CD4-positive, alpha-beta T cell treated with Interleukin-12 subunit alpha and Interleukin-12 subunit beta, for 1 hour (primary cell): ENCODE measurements at regions not wholly inside any gene's neighbourhood (a gene's known extent, or its start where the extent isn't known, plus 50 kb on each side); places are given as distances from the start of the nearest gene placed in this dataset.

Source experiments
- DNase-seq: peaks from one replicate; pipeline ENCODE4 v3.0.0-alpha.2; 2020

DNA sequence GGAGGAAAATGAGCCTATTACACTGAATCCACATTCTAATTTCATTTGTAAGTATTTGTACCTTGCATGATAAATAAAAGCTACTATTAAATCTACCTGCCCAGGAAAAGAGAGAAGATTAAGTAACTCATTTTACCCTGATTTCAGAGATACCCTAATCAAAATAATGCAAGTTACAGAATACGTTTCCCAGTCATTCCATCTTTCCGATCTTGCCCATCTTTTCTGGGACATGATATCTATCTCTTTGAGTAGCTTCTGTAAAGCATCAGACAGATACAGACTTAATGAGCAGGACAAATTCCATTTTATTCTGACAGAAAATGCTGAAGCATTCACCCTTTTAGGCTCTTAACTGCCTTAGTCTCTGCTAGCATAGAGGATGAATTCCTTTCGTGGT lies 56.6 kb downstream of the SPRY2 start:
- no peak for DNase-seq

GRCh38 chr13:80278706-80279105 lies 62.2 kb downstream of the SPRY2 start:
- no peak for DNase-seq

GRCh38 chr13:80276371-80277289 lies 64.3 kb downstream of the SPRY2 start:
- no peak for DNase-seq

- no peak for DNase-seq
Observed at GRCh38 chr13:80274643-80275042, 66.3 kb downstream of the SPRY2 start.

DNA sequence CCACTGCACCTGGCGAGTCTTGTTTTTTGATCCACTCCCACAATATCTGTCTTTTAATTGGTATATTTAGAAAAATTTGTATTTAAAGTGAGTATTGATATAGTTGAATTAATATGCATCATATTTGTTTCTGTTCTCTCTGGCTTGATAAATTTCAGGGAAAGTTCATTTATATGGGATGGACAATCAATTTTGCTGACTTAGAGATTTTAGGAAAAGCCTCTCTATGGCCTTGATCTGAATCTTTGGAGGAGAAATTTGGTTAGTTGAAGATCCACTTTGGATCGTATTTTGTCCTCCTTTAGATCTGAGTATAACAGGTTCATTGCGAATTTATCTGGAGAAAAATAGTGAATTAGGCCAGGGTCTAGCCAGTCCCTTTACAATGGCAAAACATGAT lies 67.2 kb downstream of the SPRY2 start:
- DNase-seq = no peak

- DNase-seq = no peak
Observed at GRCh38 chr13:80265348-80265747, 75.6 kb downstream of the SPRY2 start.

- DNase-seq = no peak
Observed at GRCh38 chr13:80263745-80264513, 77.0 kb downstream of the SPRY2 start.

- no peak for DNase-seq
Observed at GRCh38 chr13:80262051-80262695, 78.8 kb downstream of the SPRY2 start.

DNA sequence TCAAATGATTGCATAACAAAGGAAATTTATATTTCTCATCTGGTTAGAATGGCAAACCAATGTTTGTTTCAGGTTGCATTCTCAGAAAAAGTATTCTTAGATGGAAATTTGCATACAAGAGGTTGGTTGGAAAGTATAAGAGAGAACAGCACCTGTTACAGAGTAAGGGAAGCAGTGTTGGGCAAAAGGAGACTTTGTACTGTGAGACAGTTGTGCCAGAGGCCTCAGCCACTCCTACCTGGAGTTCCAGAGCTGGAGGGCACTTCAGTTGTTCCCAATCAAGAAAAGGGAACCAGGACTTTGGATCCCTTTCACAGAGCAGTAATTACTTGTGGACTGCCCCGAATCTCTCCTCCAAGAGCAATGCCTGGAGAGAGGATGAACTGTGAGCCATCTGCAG lies 81.8 kb downstream of the SPRY2 start:
- no peak for DNase-seq

- no peak for DNase-seq
Observed at GRCh38 chr13:80256352-80256932, 84.5 kb downstream of the SPRY2 start.

- DNase-seq = no peak
Observed at GRCh38 chr13:80255946-80256345, 85.0 kb downstream of the SPRY2 start.

- no peak for DNase-seq
Observed at GRCh38 chr13:80251403-80251802, 89.5 kb downstream of the SPRY2 start.

DNA sequence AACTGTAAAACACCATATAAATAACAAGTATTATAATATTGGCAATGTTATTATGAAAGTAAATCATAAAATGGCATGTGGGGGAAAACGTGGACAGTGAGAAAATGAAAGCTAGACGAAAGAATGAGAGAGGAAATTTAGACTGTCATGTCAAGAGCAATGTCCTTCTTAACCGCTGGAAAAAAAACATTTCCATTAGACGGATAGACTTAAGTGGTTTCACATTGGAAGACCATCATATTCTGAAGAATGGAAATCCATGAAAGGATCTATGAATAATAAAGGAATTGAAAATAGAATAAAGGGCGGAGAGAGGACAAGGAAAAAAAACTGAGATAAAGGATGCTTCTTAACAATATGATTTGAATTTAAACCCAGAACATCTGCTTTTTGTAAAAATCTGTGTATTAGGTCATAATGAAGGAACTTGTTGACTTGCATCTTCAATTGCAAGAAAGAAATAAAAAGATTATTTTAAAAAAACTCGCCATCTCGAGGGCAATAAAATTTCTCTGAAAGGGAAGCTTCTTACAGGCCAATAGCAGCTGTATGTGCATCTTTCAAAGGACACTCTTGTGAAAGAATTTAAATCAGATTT lies 90.6 kb downstream of the SPRY2 start:
- DNase-seq = no peak

DNA sequence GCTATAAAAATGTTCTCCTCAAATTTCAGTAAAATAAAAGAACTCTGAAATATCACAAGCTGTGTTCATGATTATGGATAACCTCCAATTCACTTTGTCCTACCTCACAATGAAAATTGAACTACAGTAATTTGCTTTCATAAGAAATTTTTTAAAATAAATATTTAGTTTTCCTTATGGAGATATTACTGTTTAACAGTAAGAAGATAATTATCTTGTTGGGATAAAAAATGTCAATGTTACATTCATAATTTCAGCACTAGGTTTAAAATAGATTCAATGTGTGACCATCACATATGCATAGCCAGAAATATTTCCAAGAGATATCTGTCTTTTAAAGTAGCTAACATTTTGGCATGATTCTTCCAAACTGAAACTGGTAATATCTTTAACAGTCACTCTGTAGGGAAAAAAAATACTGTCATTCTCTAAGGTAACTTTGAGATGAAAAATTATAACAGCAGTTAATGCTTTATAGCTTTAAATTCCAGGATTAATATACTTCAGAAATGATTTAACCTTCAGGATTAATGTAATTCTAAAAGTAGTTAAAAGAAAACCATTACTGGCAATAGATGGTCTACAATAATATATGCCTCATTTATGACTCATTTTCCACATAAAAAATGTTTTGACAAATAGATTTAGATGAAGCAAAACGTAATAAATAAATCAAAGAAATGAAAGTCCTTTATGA lies 91.3 kb downstream of the SPRY2 start:
- no peak for DNase-seq

- no peak for DNase-seq
Observed at GRCh38 chr13:80245162-80245733, 95.7 kb downstream of the SPRY2 start.

DNA sequence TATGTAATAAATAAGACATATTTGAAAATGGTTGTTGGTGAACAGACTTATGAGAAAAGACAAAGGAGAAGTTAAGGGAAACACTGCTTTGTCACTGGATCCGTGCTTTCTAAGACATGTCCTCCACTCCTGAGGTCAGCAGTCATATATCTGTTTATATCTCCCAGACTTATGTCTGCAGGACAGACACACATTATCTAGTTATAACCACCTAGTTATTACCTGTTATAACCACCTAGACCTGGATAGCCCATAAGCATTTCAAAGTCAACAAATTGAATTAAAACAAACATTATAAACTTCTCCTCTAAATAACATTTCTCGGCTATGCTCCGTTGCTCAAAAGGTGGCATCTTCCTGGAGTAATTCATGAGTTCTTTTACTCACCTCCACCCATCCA lies 96.4 kb downstream of the SPRY2 start:
- DNase-seq = no peak

- no peak for DNase-seq
Observed at GRCh38 chr13:80242728-80243427, 98.0 kb downstream of the SPRY2 start.

- no peak for DNase-seq
Observed at GRCh38 chr13:80239571-80240255, 101.2 kb downstream of the SPRY2 start.

DNA sequence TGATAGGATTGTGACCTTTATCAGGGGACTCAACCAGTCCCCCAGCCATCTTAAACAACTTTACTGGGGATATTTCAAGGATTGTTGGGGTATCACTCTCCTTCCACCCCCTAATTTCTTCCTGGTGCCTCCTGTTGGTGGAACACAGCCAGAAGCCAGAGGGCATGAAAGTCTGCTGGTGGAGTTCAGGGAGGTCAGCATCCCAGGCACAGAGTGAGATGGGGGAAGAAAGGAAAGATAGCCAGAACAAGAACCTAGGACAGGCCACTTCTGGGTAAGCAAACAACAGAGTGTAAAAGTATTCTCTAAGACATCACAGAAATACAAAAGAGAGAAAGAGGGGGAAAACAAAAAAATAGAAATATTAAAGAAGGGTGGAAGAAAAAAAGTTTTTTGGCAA lies 101.8 kb downstream of the SPRY2 start:
- DNase-seq = no peak

GRCh38 chr13:80237646-80238045 lies 103.3 kb downstream of the SPRY2 start:
- DNase-seq = no peak

- DNase-seq = no peak
Observed at GRCh38 chr13:80235967-80236302, 105.0 kb downstream of the SPRY2 start.
